ENCODE measurements at regions not wholly inside any gene's neighbourhood (a gene's known extent, or its start where the extent isn't known, plus 50 kb on each side); places are given as distances from the start of the nearest gene placed in this dataset.

- H3K27me3 ChIP-seq: no peaks in the 10 kb centered on the region
- no peak for DNase-seq (ENCODE audit: extremely low spot score)
- H3K9me3 ChIP-seq: no peaks in the 10 kb centered on the region
- H3K27ac ChIP-seq (replicated peaks in 1 of 4): peak overlapping the region; percentile 89 to 98 (median 97)
- intact Hi-C loops (cut with DNase I): no loop called here
- peak overlapping the region; percentile 57 to 74 (median 62) for H3K4me3 ChIP-seq
- 0% methylated on average over 25 of the region's 44 CpGs for WGBS
- TF ChIP-seq POLR2A (IDR thresholded peaks at IDR 0.05; ENCODE audit: low read depth) (no peak), POLR2AphosphoS5 (IDR thresholded peaks at IDR 0.05) (peak in 1 of 2 donors; percentile 69)
- TF ChIP-seq, protein P1, sequence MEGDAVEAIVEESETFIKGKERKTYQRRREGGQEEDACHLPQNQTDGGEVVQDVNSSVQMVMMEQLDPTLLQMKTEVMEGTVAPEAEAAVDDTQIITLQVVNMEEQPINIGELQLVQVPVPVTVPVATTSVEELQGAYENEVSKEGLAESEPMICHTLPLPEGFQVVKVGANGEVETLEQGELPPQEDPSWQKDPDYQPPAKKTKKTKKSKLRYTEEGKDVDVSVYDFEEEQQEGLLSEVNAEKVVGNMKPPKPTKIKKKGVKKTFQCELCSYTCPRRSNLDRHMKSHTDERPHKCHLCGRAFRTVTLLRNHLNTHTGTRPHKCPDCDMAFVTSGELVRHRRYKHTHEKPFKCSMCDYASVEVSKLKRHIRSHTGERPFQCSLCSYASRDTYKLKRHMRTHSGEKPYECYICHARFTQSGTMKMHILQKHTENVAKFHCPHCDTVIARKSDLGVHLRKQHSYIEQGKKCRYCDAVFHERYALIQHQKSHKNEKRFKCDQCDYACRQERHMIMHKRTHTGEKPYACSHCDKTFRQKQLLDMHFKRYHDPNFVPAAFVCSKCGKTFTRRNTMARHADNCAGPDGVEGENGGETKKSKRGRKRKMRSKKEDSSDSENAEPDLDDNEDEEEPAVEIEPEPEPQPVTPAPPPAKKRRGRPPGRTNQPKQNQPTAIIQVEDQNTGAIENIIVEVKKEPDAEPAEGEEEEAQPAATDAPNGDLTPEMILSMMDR (IDR thresholded peaks at IDR 0.05): peak in 1 of 3 experiments; percentile 6
- H3K4me1 ChIP-seq: peaks cover 76 to 98% (median 97%) of the 10 kb centered on the region in 4 donors
- peaks cover 0 to 4% (median 0%) of the 10 kb centered on the region in 4 donors for H3K36me3 ChIP-seq
Measured at GRCh38 chr17:77451245-77451893, 310.6 kb downstream of the SEC14L1 start.

GRCh38 chr17:77451894-77452852, 311.4 kb downstream of the SEC14L1 start:
- no peaks in the 10 kb centered on the region for H3K27me3 ChIP-seq
- WGBS: 7% methylated on average over 22 of the region's 30 CpGs
- TF ChIP-seq, protein P1 (IDR thresholded peaks at IDR 0.05): no peak
- peak; percentile 81 to 98 for TF ChIP-seq POLR2AphosphoS5 (IDR thresholded peaks at IDR 0.05)
- TF ChIP-seq POLR2A (IDR thresholded peaks at IDR 0.05; ENCODE audit: low read depth): peak; percentile 70
- no peak for TF ChIP-seq EP300 (IDR thresholded peaks at IDR 0.05)
- no peaks in the 10 kb centered on the region for H3K9me3 ChIP-seq
- peaks cover 0 to 4% (median 0%) of the 10 kb centered on the region in 4 donors for H3K36me3 ChIP-seq
- H3K4me3 ChIP-seq: peak overlapping the region; percentile 57 to 74 (median 62)
- no peak for DNase-seq (ENCODE audit: extremely low spot score)
- H3K27ac ChIP-seq (replicated peaks in 1 of 4): peak overlapping the region; percentile 89 to 98 (median 97)
- intact Hi-C loops (cut with DNase I): no loop called here
- peaks cover 82 to 97% (median 97%) of the 10 kb centered on the region in 4 donors for H3K4me1 ChIP-seq

- DNase-seq (ENCODE audit: extremely low spot score): no peak
- Histone ChIP-seq H3K9me3 (no peaks in the 10 kb centered on the region), H3K4me1 (peaks cover 88 to 100% (median 99%) of the 10 kb centered on the region in 4 donors), H3K36me3 (no peaks in the 10 kb centered on the region), H3K27ac (replicated peaks in 1 of 4) (peak overlapping the region; percentile 89 to 98 (median 97)), H3K27me3 (no peaks in the 10 kb centered on the region), H3K4me3 (peak overlapping the region; percentile 10 to 48 (median 19))
- TF ChIP-seq POLR2A (IDR thresholded peaks at IDR 0.05; ENCODE audit: low read depth) (no peak), POLR2AphosphoS5 (IDR thresholded peaks at IDR 0.05) (no peak), EP300 (IDR thresholded peaks at IDR 0.05) (no peak)
- TF ChIP-seq, protein P1 (IDR thresholded peaks at IDR 0.05): no peak
- intact Hi-C loops (cut with DNase I): no loop called here
- 70% methylated on average over 15 of the region's 15 CpGs for WGBS
Measured at GRCh38 chr17:77453613-77454241, 313.0 kb downstream of the SEC14L1 start.

DNA sequence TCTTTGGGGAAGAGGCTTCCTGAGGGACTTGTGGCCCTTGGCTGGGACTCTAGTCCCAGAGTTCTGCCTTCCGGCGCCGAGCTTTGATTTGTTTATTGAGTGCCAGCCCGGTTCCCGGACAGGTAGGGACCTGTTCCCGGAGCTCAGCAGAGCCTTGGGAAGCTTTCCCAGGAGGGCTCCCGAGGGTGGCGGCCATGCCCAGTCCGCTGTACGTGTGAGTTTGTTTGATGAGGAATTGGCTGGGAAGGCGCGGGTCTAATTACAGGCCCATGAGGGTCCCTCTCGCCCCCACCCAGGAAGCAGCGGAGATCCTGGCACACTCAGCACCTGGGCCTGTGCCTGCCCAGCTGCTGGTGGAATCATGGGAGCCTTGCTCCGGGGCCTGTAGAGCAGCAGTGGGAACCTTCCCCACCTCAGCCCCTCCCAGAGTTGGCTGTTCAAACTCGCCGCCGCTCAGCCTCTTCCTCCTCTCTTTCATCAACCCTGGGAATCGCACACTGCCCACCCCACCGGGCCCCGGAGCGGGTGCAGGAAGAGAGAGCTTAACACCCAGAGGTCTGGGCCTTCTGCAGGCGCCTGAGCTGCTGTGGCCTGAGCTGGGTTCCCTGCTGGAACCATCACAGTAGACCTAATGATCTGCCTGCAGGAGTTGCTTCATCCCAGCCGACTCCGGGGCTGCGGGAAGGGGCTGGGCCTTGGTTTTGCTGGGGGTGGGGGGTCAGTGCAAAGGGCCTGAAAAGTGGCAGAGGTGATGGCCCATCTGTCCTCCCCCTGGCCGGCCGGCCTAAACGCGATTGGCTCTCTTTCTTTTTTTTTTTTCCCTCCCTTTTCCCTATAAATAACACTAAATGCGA, 313.7 kb downstream of the SEC14L1 start:
- Histone ChIP-seq H3K4me3 (peak overlapping the region; percentile 10 to 48 (median 19)), H3K27me3 (no peaks in the 10 kb centered on the region), H3K4me1 (peaks cover 80 to 100% (median 99%) of the 10 kb centered on the region in 4 donors), H3K9me3 (no peaks in the 10 kb centered on the region), H3K27ac (replicated peaks in 1 of 4) (peak overlapping the region; percentile 89 to 98 (median 97)), H3K36me3 (no peaks in the 10 kb centered on the region)
- intact Hi-C loops (cut with DNase I): no loop called here
- WGBS: 63% methylated on average over 15 of the region's 31 CpGs
- DNase-seq (ENCODE audit: extremely low spot score): no peak
- TF ChIP-seq POLR2A (IDR thresholded peaks at IDR 0.05; ENCODE audit: low read depth): no peak
